ENCODE measurements at regions not wholly inside any gene's neighbourhood (a gene's known extent, or its start where the extent isn't known, plus 50 kb on each side); places are given as distances from the start of the nearest gene placed in this dataset.

DNA sequence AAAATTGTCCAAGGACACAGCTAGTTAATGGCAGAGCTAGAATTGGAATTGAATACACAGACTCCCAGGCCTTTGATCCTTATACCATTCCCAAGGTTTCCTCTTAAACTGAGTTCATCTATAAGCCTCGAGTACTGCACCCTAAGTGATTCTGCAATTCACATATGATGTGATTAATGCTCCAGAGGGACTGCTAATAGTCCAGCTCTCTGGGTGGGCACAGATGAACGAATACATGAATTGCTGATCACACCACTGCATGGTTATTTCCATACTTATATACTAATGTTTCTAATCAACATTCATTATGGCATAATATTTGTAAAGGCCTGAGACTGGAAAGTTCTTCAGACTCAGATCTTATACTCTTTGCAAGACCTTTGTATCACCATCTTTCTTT is 101.8 kb downstream of the NUFIP1 start:
- no peaks in the 10 kb centered on the region for H3K9me3 ChIP-seq (ENCODE audit: control insufficient read depth, low read length, poor library complexity, severe bottlenecking)
- no peak for ATAC-seq
- no peaks in the 10 kb centered on the region for H3K4me1 Mint-ChIP-seq
- no peak overlapping the region for H3K4me3 Mint-ChIP-seq
- no peaks in the 10 kb centered on the region for H3K36me3 Mint-ChIP-seq (ENCODE audit: low read depth)
- H3K27me3 Mint-ChIP-seq: no peaks in the 10 kb centered on the region
- no peak overlapping the region for H3K27ac Mint-ChIP-seq
- DNase-seq: no peak

DNA sequence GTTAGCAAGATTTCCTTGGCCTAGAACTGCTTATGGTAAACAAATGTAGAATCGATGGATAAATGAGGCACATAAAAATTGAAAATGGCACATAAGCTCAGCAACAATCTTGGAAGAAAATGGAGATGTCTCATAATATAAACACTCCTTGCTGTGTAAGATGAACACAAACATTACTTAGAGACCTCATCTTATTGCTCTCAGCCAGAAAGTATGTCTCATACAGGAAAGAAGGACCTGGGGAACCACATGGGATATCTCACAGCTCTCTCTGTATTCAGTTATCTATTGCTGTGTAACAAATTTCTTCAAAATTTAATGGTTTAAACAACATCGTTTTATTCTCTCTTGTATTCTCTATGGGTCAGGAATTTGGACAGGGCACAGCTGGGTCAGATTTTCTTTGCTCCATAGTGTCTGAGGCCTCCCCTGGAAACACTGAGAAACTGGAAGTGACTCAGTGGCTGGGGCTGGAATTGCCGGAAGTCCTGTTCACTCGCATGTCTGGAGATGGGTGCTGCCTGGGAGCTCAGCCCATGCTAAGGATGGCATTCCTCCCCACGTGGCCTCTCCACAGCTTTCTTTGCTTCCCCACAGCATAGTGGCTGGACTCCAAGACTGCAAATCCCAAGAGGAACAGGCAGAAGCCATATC is 105.1 kb downstream of the NUFIP1 start:
- H3K36me3 Mint-ChIP-seq (ENCODE audit: low read depth): no peaks in the 10 kb centered on the region
- no peak for DNase-seq
- no peak for ATAC-seq
- no peak overlapping the region for H3K4me3 Mint-ChIP-seq
- no peaks in the 10 kb centered on the region for H3K4me1 Mint-ChIP-seq
- no peaks in the 10 kb centered on the region for H3K27me3 Mint-ChIP-seq
- no peaks in the 10 kb centered on the region for H3K9me3 ChIP-seq (ENCODE audit: control insufficient read depth, low read length, poor library complexity, severe bottlenecking)
- no peak overlapping the region for H3K27ac Mint-ChIP-seq

DNA sequence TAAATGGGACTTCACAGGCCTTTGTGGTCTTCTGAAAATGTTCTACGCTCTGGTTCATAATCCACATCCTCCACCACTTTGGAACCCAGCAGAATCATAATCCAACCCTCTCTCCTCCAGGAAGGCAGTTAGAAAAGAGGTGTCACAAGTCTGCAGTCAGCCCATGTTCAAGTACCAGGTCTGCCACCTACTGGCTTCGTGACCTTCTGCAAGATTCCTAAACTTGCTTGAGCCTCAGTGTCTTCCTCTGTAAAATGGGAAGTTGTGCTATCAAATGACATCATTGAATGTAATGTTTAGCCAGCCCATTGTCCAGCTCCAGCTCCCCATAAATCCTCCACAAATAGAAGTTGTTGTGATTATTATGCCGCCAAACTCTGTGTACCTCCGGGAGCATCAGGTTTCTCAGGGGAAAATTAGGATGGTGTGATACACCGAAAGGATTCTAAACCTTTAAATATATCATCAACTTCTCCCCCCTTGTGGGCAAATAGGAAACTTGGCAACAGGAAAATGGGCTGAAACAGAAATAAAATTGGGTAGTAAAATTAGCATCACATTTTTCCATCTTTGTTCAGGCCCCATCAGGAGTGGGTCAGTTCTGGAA is 109.7 kb downstream of the NUFIP1 start:
- no peaks in the 10 kb centered on the region for H3K4me1 Mint-ChIP-seq
- no peaks in the 10 kb centered on the region for H3K9me3 ChIP-seq (ENCODE audit: control insufficient read depth, low read length, poor library complexity, severe bottlenecking)
- ATAC-seq (no peak), DNase-seq (no peak)
- H3K36me3 Mint-ChIP-seq (ENCODE audit: low read depth): peaks cover 2% of the 10 kb centered on the region
- H3K27me3 Mint-ChIP-seq: peaks cover 11% of the 10 kb centered on the region
- no peak overlapping the region for H3K27ac Mint-ChIP-seq
- H3K4me3 Mint-ChIP-seq: no peak overlapping the region

DNA sequence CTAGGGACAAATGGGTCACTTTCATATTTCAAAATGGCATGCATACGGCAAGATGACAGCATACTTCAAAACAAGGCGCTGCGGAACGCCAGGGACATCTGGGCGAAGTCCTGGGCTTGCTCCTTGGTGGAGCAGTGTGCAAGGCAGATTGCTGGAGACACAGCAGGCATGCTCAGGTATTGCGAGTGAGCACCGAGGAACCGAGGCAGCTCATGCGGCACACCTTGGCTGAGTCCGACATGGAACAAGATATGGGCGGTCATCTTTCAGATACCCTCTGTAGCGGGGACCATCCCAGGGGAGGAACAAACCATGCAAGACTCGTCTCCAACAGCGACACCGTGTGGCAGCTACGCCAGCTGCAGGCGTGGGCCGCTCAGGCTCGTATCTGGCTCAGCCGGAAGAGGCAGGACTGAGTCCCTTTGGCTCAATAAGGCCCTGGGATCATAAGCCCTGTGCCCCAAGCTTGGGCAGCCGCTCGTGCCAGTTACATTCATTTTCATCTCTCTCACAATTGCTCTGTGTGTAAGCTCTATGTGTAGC is 112.4 kb downstream of the NUFIP1 start:
- H3K27ac Mint-ChIP-seq: no peak overlapping the region
- ATAC-seq (no peak), DNase-seq (no peak)
- H3K4me3 Mint-ChIP-seq: no peak overlapping the region
- H3K4me1 Mint-ChIP-seq: no peaks in the 10 kb centered on the region
- peaks cover 27% of the 10 kb centered on the region for H3K27me3 Mint-ChIP-seq
- peaks cover 2% of the 10 kb centered on the region for H3K36me3 Mint-ChIP-seq (ENCODE audit: low read depth)
- H3K9me3 ChIP-seq (ENCODE audit: control insufficient read depth, low read length, poor library complexity, severe bottlenecking): no peaks in the 10 kb centered on the region

DNA sequence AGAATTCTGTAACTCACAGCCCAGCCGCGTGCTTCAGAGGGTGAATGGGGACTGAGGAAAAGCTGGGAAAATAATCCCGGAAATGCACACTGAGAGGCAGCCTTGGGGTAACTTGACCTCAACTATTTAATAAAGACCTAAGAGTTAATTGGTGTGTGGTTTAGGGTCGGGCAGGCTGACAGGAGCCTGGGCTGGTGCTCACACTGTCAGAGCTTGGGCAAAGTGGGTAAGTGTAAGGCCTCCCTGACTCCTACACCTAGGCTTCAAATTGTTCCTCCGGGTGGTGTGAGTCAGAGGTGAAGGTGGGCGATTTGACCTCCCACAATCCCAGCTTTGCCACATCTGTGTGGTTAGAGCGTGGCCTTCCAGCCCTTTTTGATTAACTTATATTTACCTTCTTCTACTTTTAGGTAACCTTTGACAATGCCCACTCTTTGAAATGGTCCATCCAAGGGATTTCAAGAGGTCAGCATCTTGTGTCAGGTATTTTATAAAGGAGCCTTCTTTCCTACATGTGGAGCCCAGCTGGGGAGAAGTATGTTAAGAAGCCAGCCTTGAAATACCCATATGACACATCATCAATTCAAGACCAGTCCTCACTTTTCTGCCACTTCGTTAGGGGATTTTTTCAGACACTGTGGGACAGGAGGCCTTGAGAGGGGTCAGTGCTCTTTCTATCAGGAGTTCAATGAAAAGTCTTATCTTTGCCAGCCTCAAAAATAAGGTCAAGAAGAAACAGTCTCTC is 114.2 kb downstream of the NUFIP1 start:
- ATAC-seq (no peak), DNase-seq (no peak)
- no peak overlapping the region for H3K4me3 Mint-ChIP-seq
- H3K36me3 Mint-ChIP-seq (ENCODE audit: low read depth): peaks cover 2% of the 10 kb centered on the region
- H3K9me3 ChIP-seq (ENCODE audit: control insufficient read depth, low read length, poor library complexity, severe bottlenecking): no peaks in the 10 kb centered on the region
- peaks cover 38% of the 10 kb centered on the region for H3K27me3 Mint-ChIP-seq
- H3K27ac Mint-ChIP-seq: no peak overlapping the region
- H3K4me1 Mint-ChIP-seq: no peaks in the 10 kb centered on the region

DNA sequence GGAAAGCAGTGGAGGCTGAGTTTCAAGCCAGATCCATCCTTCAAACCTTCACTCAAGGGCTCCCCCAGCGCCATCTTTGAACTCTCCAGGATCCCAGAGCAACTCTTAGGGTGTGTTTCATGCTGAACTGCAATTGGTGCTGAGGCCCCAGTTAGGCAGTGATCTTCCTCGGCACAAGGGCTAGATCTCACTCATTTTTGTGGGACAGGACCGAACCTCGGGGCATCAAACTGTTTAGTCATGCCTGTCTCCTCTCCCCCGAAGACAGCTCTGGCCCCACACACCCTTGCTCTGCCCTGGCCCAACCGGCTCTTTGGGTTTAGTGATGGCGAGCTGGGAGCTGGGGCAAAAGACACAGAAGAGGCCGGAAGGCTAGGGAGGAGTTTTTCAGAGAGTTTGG is 115.1 kb downstream of the NUFIP1 start:
- H3K4me1 Mint-ChIP-seq: no peaks in the 10 kb centered on the region
- no peak overlapping the region for H3K27ac Mint-ChIP-seq
- H3K4me3 Mint-ChIP-seq: no peak overlapping the region

DNA sequence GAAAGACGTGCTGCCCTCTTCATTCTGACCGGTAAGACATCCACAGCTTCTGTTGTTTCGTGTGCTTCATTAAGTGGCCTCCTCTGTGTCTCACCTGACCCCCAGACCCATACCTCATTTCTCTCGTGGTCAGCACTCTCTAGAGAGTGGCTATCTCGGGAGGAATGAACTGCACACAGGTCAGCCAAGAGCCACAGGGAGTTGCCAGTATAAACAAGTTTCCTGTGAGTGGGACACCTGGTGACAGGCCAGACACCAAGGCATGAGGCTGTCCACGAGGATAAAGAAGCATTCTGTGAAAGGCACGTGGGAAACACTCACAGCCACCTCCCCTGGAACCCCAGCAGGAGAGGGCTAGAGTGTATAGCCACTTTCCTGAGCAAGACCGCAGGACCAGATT is 115.8 kb downstream of the NUFIP1 start:
- Mint-ChIP-seq H3K36me3 (ENCODE audit: low read depth) (peaks cover 2% of the 10 kb centered on the region), H3K4me1 (no peaks in the 10 kb centered on the region), H3K4me3 (no peak overlapping the region), H3K27ac (peak overlapping the region; percentile 43), H3K27me3 (peaks cover 35% of the 10 kb centered on the region)
- DNase-seq: no peak
- H3K9me3 ChIP-seq (ENCODE audit: control insufficient read depth, low read length, poor library complexity, severe bottlenecking): no peaks in the 10 kb centered on the region
- no peak for ATAC-seq

More for the DNA sequence above, 115.1 kb downstream of the NUFIP1 start:
- DNase-seq: no peak
- peaks cover 2% of the 10 kb centered on the region for H3K36me3 Mint-ChIP-seq (ENCODE audit: low read depth)
- ATAC-seq: no peak
- H3K27me3 Mint-ChIP-seq: peaks cover 38% of the 10 kb centered on the region
- no peaks in the 10 kb centered on the region for H3K9me3 ChIP-seq (ENCODE audit: control insufficient read depth, low read length, poor library complexity, severe bottlenecking)

DNA sequence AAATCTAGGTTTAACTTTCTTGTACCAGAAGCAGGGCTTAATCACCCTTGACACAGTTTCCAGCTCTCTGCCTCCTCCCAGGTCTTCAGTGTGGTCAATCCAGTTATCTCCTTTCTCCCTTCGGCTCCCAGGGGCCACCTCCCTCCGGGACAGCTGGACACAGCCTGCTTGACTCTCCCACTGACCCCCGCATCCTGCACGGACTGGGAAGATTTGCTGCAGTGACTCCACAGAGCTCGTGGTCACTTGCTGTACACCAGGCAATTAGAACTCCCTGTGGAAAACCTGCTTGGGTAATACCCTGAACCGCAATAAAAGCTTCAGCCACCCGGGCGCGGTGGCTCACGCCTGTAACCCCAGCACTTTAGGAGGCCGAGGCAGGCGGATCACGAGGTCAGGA is 116.5 kb downstream of the NUFIP1 start:
- no peak overlapping the region for H3K4me3 Mint-ChIP-seq
- ATAC-seq: no peak
- peaks cover 2% of the 10 kb centered on the region for H3K4me1 Mint-ChIP-seq
- DNase-seq: no peak
- peaks cover 2% of the 10 kb centered on the region for H3K36me3 Mint-ChIP-seq (ENCODE audit: low read depth)
- peaks cover 28% of the 10 kb centered on the region for H3K27me3 Mint-ChIP-seq
- no peaks in the 10 kb centered on the region for H3K9me3 ChIP-seq (ENCODE audit: control insufficient read depth, low read length, poor library complexity, severe bottlenecking)
- no peak overlapping the region for H3K27ac Mint-ChIP-seq

DNA sequence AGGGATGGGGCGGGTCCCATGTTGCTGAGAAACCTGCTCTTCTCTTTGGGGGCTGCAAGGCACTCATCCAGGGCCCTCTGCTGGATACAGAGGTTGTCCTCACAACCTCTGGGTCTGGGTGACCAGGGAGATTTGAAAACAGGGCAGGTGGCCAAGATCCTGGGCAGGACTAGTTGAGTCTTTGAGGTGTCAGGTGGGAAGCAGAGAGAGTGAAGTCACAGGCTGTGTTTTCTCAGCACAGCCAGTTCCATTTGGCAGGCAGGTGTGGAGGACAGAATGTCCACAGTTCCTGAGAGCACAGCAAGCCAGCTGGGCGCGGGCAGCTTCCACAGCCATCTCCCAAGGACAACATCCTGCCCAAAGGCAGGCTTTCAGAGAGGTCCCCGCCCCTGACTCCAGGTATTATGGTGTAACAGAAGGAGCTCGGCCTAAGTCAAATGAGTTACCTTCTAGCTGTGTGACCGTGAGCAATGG is 118.8 kb downstream of the NUFIP1 start:
- peaks cover 2% of the 10 kb centered on the region for H3K4me1 Mint-ChIP-seq
- no peak overlapping the region for H3K27ac Mint-ChIP-seq
- H3K9me3 ChIP-seq (ENCODE audit: control insufficient read depth, low read length, poor library complexity, severe bottlenecking): no peaks in the 10 kb centered on the region
- no peak overlapping the region for H3K4me3 Mint-ChIP-seq
- H3K27me3 Mint-ChIP-seq: peaks cover 27% of the 10 kb centered on the region
- no peaks in the 10 kb centered on the region for H3K36me3 Mint-ChIP-seq (ENCODE audit: low read depth)
- ATAC-seq: no peak
- DNase-seq: no peak

DNA sequence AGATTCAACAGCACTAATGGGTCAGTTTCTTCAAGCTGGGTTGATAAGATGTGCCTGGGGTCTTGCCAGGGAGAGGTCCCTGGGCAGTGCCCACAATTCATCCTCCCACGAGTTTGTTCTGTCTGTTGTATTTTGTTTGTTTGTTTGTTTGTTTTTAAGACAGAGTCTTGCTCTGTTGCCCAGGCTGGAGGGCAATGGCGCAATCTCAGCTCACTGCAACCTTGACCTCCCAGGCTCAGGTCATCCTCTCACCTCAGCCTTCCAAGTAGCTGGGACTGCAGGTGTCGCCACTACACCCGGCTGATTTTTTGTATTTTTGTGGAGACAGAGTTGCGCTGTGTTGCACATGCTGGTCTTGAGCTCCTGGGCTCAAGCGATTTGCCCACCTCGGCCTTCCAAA is 120.1 kb downstream of the NUFIP1 start:
- ATAC-seq: no peak
- H3K9me3 ChIP-seq (ENCODE audit: control insufficient read depth, low read length, poor library complexity, severe bottlenecking): no peaks in the 10 kb centered on the region
- H3K27ac Mint-ChIP-seq: peak overlapping the region; percentile 9
- peaks cover 27% of the 10 kb centered on the region for H3K27me3 Mint-ChIP-seq
- H3K4me1 Mint-ChIP-seq: peaks cover 2% of the 10 kb centered on the region
- H3K36me3 Mint-ChIP-seq (ENCODE audit: low read depth): no peaks in the 10 kb centered on the region
- H3K4me3 Mint-ChIP-seq: no peak overlapping the region
- no peak for DNase-seq

DNA sequence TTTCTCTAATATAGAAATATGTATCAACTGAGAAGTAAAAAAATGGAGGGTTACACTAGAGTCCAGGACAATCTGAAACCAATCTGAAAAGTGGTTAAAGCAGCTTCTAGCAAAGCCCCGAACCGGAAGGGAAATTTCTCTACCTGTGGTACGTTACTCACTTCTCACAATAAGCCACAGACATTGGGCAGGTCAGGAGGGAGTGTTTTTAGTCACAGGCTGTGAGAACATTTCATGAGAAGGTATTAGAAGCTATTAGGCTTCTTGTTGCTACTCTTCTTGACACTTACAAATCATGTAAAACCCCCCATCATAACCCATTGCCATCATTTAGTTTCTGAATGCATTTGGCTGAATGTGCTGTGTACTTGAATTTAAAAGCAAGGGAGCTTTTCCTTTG is 120.9 kb downstream of the NUFIP1 start:
- H3K27me3 Mint-ChIP-seq: peaks cover 24% of the 10 kb centered on the region
- no peak overlapping the region for H3K4me3 Mint-ChIP-seq
- no peak for ATAC-seq
- DNase-seq: no peak
- peaks cover 2% of the 10 kb centered on the region for H3K4me1 Mint-ChIP-seq
- no peaks in the 10 kb centered on the region for H3K9me3 ChIP-seq (ENCODE audit: control insufficient read depth, low read length, poor library complexity, severe bottlenecking)
- no peaks in the 10 kb centered on the region for H3K36me3 Mint-ChIP-seq (ENCODE audit: low read depth)
- H3K27ac Mint-ChIP-seq: peak overlapping the region; percentile 9

DNA sequence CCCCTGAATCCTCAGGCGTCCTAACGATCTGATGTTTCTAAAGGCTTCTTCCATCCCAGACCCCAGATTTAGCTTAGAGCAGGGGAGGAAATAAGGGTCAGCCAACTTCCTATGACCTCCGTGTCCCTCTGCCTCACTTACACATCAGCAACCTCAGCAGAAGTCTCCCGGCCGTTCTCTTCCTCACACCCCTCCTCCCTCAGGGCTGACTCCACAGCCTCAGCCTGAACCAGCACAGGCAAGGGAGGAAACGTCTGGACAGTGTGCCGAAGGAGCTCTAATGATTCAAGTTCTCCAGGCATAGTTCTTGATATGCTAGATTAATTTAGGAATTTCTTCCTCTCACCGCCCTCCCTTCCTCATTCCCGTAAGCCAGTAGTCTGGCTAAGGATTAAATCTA is 121.4 kb downstream of the NUFIP1 start:
- Mint-ChIP-seq H3K27ac (no peak overlapping the region), H3K27me3 (peaks cover 19% of the 10 kb centered on the region), H3K4me1 (peaks cover 2% of the 10 kb centered on the region), H3K4me3 (no peak overlapping the region), H3K36me3 (ENCODE audit: low read depth) (no peaks in the 10 kb centered on the region)
- no peaks in the 10 kb centered on the region for H3K9me3 ChIP-seq (ENCODE audit: control insufficient read depth, low read length, poor library complexity, severe bottlenecking)
- no peak for ATAC-seq
- DNase-seq: no peak

DNA sequence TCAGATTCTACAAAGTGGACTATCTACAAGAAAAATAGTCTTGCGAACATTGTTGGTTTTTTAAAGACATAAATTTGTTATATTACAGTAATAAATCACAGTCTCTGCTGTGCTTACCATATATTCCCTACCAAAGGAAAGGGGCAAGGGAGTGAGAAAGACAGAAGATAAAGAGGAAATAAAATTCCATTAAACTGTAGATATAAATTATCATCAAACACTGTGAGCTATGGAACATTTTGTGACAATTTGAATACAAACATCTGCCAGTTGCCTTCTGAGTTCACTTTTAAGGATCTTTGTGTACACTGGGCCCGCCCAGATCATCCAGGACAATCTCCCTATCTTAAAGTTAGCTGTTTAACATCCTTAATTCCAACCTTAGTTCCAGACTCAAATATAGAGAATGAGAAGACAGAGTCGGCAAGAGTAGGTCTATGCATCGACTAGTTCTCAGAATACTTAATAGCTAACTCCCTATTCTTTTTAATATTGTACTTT is 122.8 kb downstream of the NUFIP1 start:
- no peaks in the 10 kb centered on the region for H3K9me3 ChIP-seq (ENCODE audit: control insufficient read depth, low read length, poor library complexity, severe bottlenecking)
- Mint-ChIP-seq H3K4me1 (peaks cover 2% of the 10 kb centered on the region), H3K27me3 (peaks cover 15% of the 10 kb centered on the region), H3K36me3 (ENCODE audit: low read depth) (no peaks in the 10 kb centered on the region), H3K27ac (no peak overlapping the region), H3K4me3 (no peak overlapping the region)
- ATAC-seq: no peak
- no peak for DNase-seq
